ENCODE measurements at regions not wholly inside any gene's neighbourhood (a gene's known extent, or its start where the extent isn't known, plus 50 kb on each side); places are given as distances from the start of the nearest gene placed in this dataset.
"Not testable (repeated sequence)": the region's sequence is repeated elsewhere in the genome, so short reads cannot be mapped to it uniquely, and the experiment has no call there.

DNA sequence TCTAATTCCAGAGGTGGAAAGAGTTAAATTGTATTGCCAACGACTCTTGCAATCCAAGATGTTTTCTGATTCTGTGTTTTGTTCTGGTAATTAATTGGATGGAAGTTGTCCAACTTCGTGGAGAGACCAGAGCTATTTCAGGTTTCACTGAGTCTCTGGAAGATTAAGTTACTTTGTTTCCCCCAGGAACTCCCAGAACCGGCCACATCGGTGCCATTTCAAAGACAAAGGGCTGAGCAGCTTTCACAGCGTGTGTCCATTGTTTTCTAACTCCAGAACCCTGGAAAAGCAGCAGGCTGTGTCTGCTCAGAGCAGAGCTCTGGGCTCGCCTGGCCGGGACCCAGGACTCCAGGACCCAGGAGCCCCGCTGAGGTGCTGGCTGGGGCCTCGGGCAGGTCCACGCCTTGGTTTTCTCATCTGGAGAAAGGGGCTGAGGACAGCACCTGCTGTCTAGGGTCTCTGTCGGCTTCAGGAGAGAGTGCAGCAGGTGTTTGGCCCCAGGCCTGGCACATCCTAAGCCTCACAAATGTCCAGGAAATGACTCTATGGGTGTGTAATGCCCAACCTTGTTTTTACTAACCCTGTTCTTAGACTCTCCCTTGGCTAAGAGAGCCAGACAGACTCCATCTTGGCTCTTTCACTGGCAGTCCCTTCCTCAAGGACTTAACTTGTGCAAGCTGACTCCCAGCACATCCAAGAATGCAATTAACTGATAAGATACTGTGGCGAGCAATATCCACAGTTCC, 86.0 kb upstream of the SFSWAP start:
- not testable (repeated sequence) for DNase-seq

DNA sequence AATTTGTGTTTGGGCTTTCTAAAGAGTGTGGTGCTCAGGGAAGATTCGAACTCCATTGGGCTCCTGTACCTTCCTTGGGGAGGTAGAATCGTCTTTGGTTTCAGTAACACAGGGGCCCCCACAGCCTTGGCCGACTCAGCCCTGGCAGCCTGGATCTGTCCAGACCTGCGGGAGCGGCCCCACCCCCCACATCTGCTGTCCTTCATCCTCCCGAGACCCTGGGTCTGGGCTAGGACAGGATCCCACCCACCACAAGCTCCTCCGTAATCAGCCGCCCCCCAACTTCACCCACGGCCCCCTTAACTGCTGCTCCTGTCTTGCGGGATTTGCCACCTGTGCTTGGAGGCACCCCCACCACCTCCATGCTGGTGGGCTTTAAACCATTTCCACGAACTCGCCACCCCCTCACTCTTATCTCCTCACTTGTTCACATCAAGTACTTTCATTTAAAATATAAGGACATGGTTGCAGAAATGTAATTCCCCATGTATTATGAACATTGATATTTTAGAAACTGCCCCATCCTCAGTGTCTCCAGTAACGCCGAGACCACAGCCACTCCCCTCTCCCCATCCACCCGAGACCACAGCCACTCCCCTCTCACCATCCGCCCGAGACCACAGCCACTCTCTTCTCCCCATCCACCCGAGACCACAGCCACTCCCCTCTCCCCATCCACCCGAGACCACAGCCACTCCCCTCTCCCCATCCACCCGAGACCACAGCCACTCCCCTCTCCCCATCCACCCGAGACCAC, 84.7 kb upstream of the SFSWAP start:
- DNase-seq: not testable (repeated sequence)

DNA sequence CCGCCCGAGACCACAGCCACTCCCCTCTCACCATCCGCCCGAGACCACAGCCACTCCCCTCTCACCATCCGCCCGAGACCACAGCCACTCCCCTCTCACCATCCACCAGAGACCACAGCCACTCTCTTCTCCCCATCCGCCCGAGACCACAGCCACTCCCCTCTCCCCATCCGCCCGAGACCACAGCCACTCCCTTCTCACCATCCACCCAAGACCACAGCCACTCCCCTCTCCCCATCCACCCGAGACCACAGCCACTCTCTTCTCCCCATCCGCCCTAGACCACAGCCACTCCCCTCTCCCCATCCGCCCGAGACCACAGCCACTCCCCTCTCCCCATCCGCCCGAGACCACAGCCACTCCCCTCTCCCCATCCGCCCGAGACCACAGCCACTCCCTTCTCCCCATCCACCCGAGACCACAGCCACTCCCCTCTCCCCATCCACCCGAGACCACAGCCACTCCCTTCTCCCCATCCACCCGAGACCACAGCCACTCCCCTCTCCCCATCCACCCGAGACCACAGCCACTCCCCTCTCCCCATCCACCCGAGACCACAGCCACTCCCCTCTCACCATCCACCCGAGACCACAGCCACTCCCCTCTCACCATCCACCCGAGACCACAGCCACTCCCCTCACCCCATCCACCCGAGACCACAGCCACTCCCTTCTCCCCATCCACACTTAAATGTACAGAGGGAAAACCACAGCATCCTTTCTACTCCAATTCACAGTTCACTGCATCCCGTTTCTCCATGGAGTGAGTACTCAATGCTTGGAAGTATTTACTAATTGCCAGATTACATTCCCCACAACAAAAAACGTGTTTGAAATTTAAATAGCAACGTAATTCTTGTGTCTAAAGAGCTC, 83.5 kb upstream of the SFSWAP start:
- DNase-seq: not testable (repeated sequence)

DNA sequence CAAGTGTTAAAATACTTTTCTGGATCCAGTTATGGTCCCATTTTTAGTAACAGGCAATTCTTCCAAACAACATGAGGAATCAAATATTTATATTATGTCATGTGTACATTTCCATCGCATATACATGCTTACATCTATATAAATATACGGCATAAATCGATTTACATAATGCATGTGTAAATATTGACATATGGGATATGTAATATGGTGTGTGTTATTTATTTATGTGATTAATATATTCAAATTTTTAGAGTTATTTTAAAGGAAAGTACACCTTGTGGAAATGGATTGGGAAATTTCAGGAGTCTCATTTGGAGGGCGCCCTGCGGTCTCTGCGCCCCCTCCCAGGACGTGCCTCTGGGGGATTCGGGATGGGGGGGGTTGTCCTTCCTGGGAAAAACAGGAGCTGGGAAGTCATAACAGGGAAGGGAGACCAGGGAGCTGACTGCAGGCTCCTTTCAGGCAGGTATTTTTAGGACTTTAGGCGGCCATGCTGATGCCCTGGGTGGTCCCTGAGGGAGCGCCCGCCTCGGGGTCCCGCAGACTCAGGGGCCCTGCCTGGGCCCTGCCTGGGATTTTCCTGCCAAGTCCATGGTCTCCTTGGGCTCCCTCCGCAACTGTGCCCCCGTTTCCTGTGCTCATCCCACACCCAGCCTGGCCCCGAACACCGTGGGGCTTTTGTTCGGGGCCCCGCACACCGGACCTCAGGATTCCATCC, 82.7 kb upstream of the SFSWAP start:
- DNase-seq: no peak

DNA sequence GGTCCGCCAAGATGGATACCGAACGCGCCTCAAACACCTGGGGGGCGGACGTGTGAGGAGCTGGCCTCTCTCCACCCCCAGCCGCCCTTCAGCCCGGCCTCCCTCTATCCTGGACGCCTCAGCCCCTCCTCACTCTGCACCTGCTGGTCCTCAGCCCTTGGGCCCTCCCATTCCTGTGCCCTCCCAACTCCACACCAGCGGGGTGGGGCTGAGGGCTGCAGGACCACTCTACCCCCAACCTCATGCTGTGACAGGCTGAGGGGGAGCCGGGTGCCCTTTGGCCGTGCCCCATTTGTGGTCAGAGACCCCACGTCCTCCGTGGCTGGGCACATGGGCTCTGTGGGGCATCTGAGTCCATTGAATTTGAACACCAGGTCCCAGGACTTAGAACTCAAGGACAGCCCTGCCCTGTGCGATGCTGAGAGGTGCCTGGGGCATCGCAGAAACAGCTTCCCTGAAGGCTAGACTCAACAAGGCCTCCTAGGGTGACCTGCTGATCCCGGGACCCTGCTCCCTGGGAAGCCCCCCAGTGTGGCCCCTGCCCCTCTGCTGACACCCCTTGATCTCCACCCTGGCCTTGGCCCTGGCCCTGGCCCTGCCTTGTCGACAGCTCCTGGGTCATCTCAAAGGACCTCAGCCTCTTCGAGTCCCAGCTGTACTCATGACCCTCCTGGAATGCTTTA, 82.0 kb upstream of the SFSWAP start:
- DNase-seq: no peak

DNA sequence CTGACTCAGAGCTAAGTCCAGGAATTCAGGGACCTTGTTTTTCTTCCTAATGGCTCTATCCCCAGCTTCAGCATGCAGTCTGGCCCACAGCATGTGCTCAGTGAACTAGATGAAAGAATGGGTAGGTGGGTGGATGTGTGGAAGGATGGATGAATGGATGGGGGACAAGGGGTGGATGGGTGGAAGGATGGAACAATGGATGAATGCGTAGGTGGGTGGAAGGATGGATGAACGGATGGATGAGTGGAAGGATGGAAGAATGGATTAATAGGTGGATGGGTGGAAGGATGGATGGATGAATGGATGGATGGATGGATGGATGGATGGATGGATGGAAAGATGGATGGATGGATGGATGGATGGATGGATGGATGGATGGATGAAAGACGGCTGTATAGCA, 79.7 kb upstream of the SFSWAP start:
- no peak for DNase-seq

DNA sequence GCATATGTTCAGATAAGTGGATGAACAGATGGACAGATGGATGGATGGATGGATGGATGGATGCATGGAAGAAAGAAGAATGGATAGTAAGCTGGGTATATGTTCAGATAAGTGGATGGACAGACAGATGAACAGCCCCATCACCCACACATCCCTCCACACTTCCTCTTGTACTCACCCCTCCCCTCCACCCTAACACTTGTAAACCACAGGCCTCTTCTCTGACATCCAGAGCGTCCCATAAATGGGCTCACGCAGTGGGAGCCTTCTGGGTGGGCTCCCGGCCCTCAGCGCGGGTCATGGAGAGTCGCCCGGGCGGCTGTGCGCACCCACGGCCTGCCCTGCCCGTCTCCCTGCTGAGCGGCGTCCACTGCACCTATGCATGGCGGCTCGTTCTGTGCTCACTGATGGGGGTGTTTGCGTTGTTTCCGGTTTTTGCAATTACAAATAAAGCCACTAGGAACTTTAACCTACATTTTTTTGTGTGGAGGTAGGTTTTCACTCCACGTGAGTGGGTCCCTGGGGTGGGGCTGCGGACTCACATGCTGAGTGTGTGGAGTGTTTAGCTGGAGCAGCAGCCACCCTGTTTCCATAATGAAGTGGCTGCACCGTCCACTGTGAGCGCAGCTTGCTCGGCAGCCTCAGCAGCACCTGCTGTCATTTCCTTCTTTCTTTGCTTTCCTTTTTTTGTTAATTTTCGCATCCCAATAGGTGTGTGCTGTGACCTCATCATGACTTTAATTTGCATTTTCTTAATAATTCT, 78.8 kb upstream of the SFSWAP start:
- DNase-seq: not testable (repeated sequence)

DNA sequence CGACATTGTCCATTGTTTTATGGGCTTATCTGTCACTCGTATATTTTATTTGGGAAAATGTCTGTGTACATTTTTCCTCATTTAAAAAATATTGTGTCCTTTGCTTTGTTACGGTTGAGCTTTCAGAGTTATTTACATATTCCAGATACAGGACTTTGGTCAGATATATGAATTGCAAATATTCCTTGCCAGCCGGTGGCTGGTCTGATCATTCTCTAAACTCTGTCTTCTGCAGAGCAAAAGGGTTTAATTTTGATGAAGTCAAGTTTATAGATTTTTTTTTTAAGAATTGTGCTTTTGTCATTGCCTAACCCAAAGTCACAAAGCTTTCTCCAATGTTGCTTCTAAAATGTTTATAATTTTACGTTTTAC, 78.3 kb upstream of the SFSWAP start:
- DNase-seq: not testable (repeated sequence)

DNA sequence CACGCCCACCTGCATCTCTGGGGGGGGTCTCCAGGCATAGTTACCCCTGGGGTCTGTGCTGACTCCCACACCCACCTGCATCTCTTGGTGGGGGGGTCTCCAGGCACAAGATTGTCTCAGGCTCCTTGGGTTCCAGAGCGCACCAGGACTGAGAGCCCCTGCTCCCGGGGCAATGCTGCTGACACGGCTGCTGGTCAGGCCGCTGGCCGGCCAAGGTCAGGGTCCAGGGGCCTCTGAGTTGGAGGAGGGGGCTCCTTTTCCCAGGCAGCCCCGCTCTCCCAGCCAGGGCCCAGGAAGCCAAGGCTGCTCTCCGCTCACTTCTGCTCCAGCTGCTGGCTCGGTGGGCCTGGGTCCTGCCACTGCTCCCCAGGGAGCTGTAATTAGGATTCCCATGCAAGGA, 77.3 kb upstream of the SFSWAP start:
- DNase-seq: not testable (repeated sequence)

DNA sequence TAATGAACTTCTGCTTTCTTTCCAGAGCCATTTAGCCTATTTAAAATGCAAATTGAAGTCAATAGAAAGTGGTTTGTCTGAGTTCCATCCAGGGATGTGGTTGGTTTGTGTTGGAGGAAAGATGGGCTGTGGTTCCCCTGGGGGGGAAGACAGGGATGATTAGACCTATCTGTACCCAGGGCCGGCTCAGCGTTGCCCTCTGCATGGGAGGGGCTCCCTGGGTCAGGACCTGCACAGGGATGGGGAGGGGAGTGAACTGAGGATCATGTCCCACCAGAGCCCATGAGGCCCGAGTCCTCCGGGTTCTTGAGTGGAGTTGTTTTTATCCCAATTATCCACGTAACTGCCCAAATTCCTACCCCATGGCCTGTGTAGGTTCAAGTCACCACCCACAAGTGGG, 76.9 kb upstream of the SFSWAP start:
- DNase-seq: no peak

DNA sequence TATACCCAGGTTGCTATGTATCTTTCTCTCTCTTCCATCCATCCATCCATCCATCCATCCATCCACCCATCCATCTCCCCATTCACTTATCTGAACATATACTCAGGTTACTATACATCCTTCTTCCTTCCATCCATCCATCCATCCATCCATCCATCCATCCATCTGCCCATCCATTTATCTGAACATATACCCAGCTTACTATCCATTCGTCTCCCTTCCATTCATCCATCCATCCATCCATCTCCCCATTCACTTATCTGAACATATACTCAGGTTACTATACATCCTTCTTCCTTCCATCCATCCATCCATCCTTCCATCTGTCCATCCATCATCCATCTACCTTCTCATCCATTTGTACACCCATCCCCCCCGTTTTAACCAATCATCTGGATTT, 75.9 kb upstream of the SFSWAP start:
- not testable (repeated sequence) for DNase-seq

DNA sequence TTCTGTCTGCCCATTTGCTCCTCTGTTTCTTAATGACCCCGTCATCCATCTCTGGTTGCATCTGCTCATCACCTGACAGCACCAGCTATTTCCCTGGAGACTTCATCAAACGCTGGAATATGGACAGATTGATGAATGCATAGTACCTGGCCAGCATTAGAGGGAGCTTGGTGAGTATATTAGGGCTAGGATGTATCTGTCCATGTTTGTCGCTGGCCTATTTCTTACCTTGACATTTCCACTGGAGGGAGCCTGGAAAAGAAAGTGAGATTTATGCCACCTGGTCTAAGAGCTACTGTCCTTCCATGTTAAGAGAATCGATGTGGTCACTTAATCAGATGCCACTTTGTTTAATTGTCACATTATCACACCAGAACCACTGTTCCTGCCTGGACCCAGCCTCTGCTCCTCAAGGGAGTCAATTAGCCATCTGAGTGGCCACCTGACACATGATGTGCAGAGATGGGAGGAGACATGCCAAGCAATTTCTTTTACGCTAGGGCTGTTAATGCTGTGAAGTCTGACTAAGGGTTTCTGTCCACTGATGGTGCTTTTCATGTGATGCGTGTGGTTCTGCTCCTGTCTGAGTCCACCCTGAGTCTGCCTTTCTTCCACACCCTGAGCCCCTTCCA, 75.3 kb upstream of the SFSWAP start:
- DNase-seq: no peak

DNA sequence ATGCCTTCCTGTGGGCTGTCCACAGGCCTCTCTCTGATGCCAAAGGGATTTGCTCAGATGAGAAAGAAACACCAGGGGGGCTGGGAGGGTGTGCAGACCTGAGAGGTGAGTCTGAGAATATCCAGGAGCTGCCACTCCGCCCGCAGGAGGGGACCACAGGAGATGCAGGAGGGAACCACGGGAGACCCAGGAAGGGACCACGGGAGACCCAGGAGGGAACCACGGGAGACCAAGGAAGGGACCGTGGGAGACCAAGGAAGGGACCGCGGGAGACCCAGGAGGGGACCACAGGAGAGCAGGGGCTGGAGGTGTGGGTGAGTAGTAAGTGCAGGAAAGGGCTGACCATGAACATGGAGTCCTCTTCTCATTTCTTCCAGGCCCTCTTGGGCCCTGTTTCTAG, 74.6 kb upstream of the SFSWAP start:
- no peak for DNase-seq

DNA sequence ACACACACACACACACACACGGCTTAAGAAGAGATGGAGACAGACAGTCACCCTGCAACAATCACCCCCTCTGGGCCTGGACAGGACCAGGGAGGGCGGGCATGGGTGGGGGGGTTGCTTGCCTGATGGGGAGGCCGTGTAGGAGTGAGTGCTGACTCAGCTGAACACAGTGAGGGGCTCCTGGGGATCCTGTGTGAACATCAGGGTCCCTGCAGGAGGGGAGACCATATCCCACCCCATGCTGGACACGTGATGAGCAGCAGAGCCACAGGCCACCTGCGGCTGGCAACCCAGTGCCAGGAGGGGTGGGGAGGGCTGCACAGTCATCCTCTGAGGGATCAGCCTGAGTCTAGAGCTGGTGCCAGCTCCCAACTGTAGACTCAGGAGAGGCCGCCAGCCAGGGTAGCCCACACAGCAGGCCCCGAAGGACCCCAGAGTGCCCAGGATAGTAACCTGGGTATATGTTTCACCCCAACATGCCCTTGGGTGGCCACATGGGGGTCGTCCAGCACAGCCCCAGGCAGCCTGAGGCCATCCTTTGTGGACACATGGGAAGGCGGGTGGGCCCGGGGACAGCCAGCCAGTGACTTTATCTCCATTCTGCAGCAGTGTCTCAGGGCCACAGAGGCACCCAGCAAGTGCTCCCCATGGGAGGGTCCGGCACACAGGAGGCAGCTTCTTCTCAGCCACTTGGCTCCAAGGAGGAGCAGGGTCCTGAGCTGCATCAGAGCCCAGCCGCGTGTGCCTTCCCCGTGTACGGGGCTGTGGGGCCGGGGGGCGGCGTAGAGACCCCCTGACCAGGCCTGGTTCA, 73.7 kb upstream of the SFSWAP start:
- no peak for DNase-seq

DNA sequence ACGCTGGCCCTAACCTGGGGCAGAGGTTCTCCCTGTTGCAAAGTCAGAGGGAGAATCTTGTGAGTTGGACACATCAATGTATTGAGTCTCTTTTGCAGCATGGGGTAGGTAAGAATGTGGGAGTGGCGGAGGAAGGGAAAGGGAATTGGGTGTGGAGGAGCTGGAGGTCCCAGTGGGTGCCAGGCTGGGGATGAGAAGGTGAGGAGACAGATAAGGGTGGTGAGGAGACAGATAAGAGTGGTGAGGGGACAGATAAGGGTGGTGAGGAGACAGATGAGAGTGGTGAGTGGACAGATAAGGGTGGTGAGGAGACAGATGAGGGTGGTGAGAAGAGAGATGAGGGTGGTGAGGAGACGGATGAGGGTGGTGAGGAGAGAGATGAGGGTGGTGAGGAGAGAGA, 72.9 kb upstream of the SFSWAP start:
- no peak for DNase-seq

DNA sequence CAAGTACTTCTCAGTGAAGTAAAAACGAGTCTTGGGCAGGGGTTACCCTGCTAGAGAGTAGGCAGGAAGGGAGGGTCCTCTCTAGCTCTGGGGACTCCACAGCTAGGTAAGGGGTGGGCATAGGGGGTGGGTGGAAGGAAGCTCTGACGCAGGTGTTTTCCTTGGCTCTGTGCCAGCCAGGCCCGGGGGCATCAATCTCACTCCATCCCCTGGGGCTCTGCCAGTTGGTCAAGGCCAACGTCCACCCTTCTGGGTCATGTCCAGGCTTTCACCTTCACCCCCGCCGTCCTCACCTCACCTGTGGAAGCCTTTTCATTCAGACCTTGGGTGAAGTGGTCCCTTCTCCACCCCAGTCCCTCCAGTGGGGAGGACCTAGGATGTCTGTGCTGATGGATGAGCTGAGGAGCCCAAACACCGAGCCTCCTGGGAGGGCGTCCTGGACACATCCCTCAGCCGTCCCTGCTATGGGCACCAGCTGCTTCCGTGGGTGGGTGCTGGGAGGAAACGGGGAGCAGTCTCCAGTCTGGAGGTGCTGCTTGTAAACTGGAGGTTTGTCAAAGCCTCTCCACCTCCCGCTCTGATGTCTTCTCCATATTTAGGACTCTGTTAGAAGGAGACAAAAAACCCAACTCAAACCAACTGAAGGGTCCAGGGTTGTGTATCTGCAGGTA, 71.5 kb upstream of the SFSWAP start:
- no peak for DNase-seq

DNA sequence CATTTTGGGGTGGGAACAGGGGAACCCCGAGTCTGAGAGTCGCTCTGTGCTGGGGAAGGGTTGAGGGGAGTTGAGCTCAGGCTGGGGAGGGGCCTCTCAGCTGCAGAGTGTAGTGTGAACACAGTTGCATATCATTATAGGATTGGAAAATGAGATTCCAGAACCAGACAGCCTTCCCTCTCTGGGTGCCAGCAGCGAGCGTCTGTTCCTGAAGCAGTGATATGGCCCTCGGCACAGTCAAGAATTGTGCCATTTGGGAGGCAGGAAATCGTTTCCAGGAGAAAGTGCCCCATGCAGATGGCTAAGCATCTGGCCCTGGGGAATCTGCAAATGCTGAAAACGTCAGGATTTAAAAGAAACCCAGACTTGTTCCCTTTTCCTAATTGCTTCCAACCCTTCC, 70.4 kb upstream of the SFSWAP start:
- DNase-seq: no peak

DNA sequence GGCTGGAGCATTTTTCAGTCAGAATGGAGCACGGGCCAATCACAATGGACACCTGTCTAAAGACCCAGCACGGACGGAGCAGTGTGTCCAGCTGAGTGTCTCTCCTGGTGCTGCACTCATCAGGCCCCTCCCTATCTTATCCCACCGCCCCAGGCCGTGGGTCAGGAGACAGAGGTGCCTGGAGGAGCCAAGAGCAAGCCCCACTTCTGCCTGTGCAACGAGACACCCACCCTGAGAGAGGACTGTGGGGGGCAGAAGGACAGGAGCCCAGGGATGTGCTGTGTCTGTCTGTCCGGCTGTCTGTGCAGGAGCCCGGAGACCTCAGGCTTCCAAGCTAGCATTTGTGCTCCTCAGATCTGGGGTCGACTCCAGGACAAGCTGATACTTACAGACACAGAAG, 69.6 kb upstream of the SFSWAP start:
- no peak for DNase-seq

DNA sequence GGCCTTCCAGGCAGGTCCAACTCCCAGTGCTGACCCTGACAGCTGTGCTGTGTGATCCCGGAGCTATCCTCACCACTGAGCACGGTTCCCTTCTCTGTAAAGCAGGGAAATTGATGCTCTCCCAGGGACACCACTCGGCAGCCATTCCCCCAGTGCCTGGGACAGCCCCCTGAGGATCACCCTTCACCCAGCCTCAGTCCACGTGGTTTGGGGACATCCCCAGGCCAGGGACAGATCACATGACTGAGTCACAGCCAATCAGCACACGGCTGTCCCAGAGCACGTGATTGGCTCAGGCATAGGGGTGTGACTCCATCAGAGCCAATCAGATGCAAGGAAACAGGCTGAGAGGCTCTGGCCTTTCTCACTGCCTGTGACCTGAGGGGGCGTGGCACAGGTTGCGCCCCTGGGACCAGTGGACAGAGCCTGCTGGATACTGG, 68.8 kb upstream of the SFSWAP start:
- DNase-seq: no peak

Measured in stimulated activated CD4-positive, alpha-beta T cell treated with anti-CD3 and anti-CD28 coated beads, Interleukin-12 subunit alpha, Interleukin-12 subunit beta, amount 100 ng/mL, for 4 hours (primary cell).